OCI-LY1 (cell line): ENCODE measurements at regions not wholly inside any gene's neighbourhood (a gene's known extent, or its start where the extent isn't known, plus 50 kb on each side); places are given as distances from the start of the nearest gene placed in this dataset.

Experiments used
- H2AFZ ChIP-seq: fragments of 200-600 bp; sonication (generic), shearing (Covaris generic); 2 replicates; pipeline ENCODE4 v1.6.0; 2014; ENCODE audit warnings: antibody characterized with exemption, mild to moderate bottlenecking, low read length
- H3F3A ChIP-seq: fragments of 200-600 bp; sonication (generic), shearing (Covaris generic); 2 replicates; pipeline ENCODE4 v1.6.0; 2014; ENCODE audit warnings: mild to moderate bottlenecking, antibody characterized with exemption, low read length, moderate library complexity; ENCODE audit not compliant: insufficient read depth
- H3K27ac ChIP-seq: fragments of 200-600 bp; sonication (generic); 2 replicates; pipeline ENCODE4 v1.5.1; 2014; ENCODE audit warnings: low read length, mixed run types, mild to moderate bottlenecking, low read depth; ENCODE audit not compliant: poor library complexity, severe bottlenecking
- H3K27me3 ChIP-seq: fragments of 200-600 bp; sonication (generic); 2 replicates; pipeline ENCODE4 v1.6.0; 2014; ENCODE audit warnings: antibody characterized with exemption, mild to moderate bottlenecking, low read length, moderate library complexity; ENCODE audit not compliant: insufficient read depth
- H3K36me3 ChIP-seq: fragments of 200-600 bp; sonication (generic); 2 replicates; pipeline ENCODE4 v1.6.1; 2014; ENCODE audit warnings: mild to moderate bottlenecking, antibody characterized with exemption, low read length, moderate library complexity, mixed read lengths; ENCODE audit not compliant: insufficient read depth
- H3K4me1 ChIP-seq: fragments of 200-600 bp; sonication (generic); 2 replicates; pipeline ENCODE4 v1.5.1; 2014; ENCODE audit warnings: mild to moderate bottlenecking, low read length, moderate library complexity; ENCODE audit not compliant: insufficient read depth, severe bottlenecking
- H3K4me2 ChIP-seq: fragments of 200-600 bp; sonication (generic), shearing (Covaris generic); 2 replicates; pipeline ENCODE4 v1.6.1; 2014; ENCODE audit warnings: low read length
- H3K4me3 ChIP-seq: fragments of 200-600 bp; sonication (generic); 2 replicates; pipeline ENCODE4 v1.5.1; 2014; ENCODE audit warnings: low read length, low read depth, mild to moderate bottlenecking, mixed read lengths; ENCODE audit not compliant: poor library complexity, severe bottlenecking
- H3K79me2 ChIP-seq: fragments of 200-600 bp; shearing (Covaris generic); 2 replicates; pipeline ENCODE4 v1.6.1; 2016; ENCODE audit warnings: mixed run types, low read length, mixed read lengths; ENCODE audit not compliant: insufficient read depth
- H3K9ac ChIP-seq: fragments of 200-600 bp; sonication (generic), shearing (Covaris generic); 2 replicates; pipeline ENCODE4 v1.6.1; 2014; ENCODE audit warnings: mild to moderate bottlenecking, low read length, mixed read lengths
- H3K9me2 ChIP-seq: fragments of 200-600 bp; sonication (generic), shearing (Covaris generic); 2 replicates; pipeline ENCODE4 v1.6.1; 2014; ENCODE audit warnings: low read depth, mild to moderate bottlenecking, low read length, mixed read lengths
- H3K9me3 ChIP-seq: fragments of 200-600 bp; shearing (Covaris generic); 2 replicates; pipeline ENCODE4 v1.6.1; 2014; ENCODE audit warnings: low read length, mixed read lengths
- H4K20me1 ChIP-seq: fragments of 200-600 bp; sonication (generic), shearing (Covaris generic); 2 replicates; pipeline ENCODE4 v1.6.0; 2016; ENCODE audit warnings: mild to moderate bottlenecking, low read length; ENCODE audit not compliant: insufficient read depth
- CTCF ChIP-seq: fragments of 200-600 bp; sonication (generic), shearing (Covaris generic); IDR thresholded peaks from 2 replicates; pipeline ENCODE4 v1.5.1; 2017; ENCODE audit warnings: mild to moderate bottlenecking, antibody characterized with exemption, low read length, moderate library complexity, mixed read lengths
- EZH2 ChIP-seq: fragments of 200-600 bp; sonication (generic), shearing (Covaris generic); IDR thresholded peaks from 2 replicates; pipeline ENCODE4 v1.8.0; 2017; ENCODE audit warnings: borderline replicate concordance, mixed run types, mild to moderate bottlenecking, antibody characterized with exemption, low read length, moderate library complexity, mixed read lengths

DNA sequence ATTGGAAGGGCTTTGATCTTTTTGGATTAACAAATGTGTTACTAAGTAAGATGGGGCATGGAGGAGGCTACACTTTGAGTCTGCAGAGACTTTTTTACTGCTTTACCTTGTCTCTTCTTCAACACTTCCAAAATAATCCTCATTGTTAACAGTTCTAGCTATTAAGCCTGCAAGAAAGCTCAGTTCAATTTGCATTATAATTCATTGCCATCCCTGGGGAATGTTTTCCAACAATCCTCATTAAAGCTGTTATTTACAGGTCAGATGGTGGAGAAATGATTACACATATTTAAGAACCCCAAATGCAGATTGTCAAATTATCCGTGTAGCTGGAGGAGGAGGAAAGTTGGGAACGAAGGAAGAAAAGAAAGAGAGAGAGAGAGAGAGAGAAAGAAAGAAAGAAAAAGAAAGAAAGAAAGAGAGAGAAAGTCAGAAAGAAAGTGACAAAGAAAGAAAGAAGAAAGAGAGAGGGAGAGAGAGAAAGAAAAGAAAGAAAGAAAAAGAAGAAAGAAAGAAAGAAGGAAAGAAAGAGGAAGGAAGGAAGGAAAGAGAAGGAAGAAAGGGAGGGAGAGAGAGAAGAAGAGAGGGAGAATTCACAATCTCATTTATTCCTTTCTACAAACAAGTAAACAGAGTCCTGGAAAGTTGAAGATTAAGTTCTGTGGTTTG, 443.9 kb downstream of the INSC start:
- Histone ChIP-seq H3K4me1 (no peaks in the 10 kb centered on the region), H3K27ac (no peak overlapping the region), H3F3A (no peaks in the 10 kb centered on the region), H3K9me3 (no peaks in the 10 kb centered on the region), H3K79me2 (no peaks in the 10 kb centered on the region), H2AFZ (no peak overlapping the region), H3K4me3 (no peak overlapping the region), H4K20me1 (no peaks in the 10 kb centered on the region), H3K27me3 (no peaks in the 10 kb centered on the region), H3K36me3 (no peaks in the 10 kb centered on the region), H3K9me2 (no peaks in the 10 kb centered on the region), H3K9ac (no peak overlapping the region), H3K4me2 (no peak overlapping the region)
- TF ChIP-seq EZH2 (no peak), CTCF (no peak)

DNA sequence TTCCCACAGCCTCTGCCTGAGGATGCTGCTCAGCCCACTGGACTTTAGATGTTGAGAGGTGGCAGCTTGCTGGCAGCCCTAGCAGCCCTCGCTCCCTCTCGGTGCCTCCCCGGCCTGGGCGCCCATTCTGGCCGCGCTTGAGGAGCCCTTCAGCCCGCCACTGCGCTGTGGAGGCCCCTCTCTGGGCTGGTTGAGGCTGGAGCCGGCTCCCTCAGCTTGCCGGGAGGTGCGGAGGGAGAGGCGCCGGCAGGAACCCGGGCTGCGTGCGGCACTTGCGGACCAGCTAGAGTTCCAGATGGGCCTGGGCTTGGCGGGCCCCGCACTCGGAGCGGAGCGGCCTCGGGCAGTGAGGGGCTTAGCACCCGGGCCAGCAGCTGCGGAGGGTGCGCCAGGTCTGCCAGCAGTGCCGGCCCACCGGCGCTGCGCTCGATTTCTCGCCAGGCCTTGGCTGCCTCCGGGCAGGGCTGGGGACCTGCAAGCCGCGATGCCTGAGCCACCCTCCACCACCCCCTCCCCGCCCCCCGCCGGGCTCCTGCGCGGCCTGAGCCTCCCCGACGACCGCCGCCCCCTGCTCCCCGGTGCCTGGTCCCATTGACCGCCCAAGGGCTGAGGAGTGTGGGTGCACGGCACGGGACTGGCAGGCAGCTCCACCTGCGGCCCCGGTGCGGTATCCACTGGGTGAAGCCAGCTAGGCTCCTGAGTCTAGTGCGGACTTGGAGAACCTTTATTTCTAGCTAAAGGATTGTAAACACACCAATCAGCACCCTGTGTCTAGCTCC, 446.2 kb downstream of the INSC start:
- H3K79me2 ChIP-seq: no peaks in the 10 kb centered on the region
- H3K9ac ChIP-seq: no peak overlapping the region
- TF ChIP-seq EZH2 (no peak), CTCF (no peak)
- no peak overlapping the region for H3K4me3 ChIP-seq
- no peaks in the 10 kb centered on the region for H4K20me1 ChIP-seq
- H2AFZ ChIP-seq: no peak overlapping the region
- H3K27me3 ChIP-seq: no peaks in the 10 kb centered on the region
- H3K27ac ChIP-seq: no peak overlapping the region
- no peaks in the 10 kb centered on the region for H3F3A ChIP-seq
- no peaks in the 10 kb centered on the region for H3K9me3 ChIP-seq
- no peaks in the 10 kb centered on the region for H3K9me2 ChIP-seq
- H3K36me3 ChIP-seq: no peaks in the 10 kb centered on the region
- no peak overlapping the region for H3K4me2 ChIP-seq
- H3K4me1 ChIP-seq: no peaks in the 10 kb centered on the region

- H3F3A ChIP-seq: no peaks in the 10 kb centered on the region
- no peak overlapping the region for H2AFZ ChIP-seq
- no peaks in the 10 kb centered on the region for H3K4me1 ChIP-seq
- H3K4me3 ChIP-seq: no peak overlapping the region
- H3K9me3 ChIP-seq: no peaks in the 10 kb centered on the region
- H3K27ac ChIP-seq: no peak overlapping the region
- no peaks in the 10 kb centered on the region for H3K27me3 ChIP-seq
- no peak for TF ChIP-seq EZH2
- no peak for TF ChIP-seq CTCF
- no peaks in the 10 kb centered on the region for H3K9me2 ChIP-seq
- H3K4me2 ChIP-seq: no peak overlapping the region
- no peaks in the 10 kb centered on the region for H3K79me2 ChIP-seq
- H3K9ac ChIP-seq: no peak overlapping the region
- H3K36me3 ChIP-seq: no peaks in the 10 kb centered on the region
- H4K20me1 ChIP-seq: no peaks in the 10 kb centered on the region
These were observed 447.5 kb downstream of the INSC start for GRCh38 chr11:15562230-15562629.
